ENCODE measurements at regions not wholly inside any gene's neighbourhood (a gene's known extent, or its start where the extent isn't known, plus 50 kb on each side); places are given as distances from the start of the nearest gene placed in this dataset.

DNA sequence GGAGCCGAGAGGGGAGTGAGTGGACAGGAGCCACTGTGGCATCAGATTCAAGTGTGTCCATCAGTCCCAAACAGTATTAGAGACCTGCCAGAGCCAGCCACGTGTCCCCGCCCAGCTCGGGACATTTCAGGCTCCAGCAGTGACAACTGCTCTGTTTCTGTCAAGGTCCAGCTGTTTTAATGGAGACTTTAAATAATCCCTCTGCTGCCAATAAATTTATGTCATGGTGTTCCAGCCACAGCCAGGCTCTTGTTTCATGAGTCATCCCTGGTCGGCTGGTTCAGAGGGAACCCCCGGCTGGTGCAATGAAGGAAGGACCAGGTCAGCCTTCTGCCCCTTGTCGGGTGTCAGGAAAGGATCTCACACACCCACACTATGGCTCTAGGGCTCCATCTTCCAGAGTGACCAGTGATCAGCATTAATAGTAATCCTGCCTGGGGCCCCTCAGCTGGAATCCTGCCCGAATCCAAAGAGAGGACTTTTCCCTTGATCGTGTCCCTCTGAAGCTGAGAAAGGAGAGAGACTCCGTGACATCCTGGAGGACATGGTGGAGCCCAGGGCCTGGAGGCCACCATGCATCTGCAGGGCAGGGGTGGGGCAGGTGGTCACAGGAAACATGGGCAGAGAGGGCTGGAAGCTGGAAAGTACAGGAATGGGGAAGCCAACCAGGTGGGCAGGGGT, 197.3 kb downstream of the MATN1 start:
- ChIA-PET CTCF (interaction anchor here (1.7 kb wide), 1 partner anchor 146 kb away, joined by 5 read pairs; no protein-coding TSS in a partner anchor), POLR2A (no interaction called here), RAD21 (ENCODE audit: low non-redundant PET in 1 of 2, low total read pairs in 2 of 2, uncharacterized antibody in 2 of 2, unreplicated experiment in 2 of 2) (no interaction called here)
- H3K36me3 ChIP-seq (ENCODE audit: control insufficient read depth in 1 of 2, insufficient read depth in 2 of 2, low read length in 2 of 2): no peaks in the 10 kb centered on the region
- no peak overlapping the region for H3K9ac ChIP-seq (ENCODE audit: low read length)
- H3K27me3 ChIP-seq (ENCODE audit: insufficient read depth, low read length): no peaks in the 10 kb centered on the region
- peak overlapping the region; percentile 26; the same call in 1 of the 2 replicates for H3K27ac ChIP-seq (ENCODE audit: low read depth, low read length)
- intact Hi-C loops (cut with micrococcal nuclease): no loop called here
- peaks cover 12 to 56% of the 10 kb centered on the region in 2 experiments for H3K4me1 ChIP-seq (ENCODE audit: control insufficient read depth in 1 of 2, insufficient read depth in 2 of 2, low read length in 2 of 2)
- H3K9me2 ChIP-seq (ENCODE audit: insufficient read depth): no peaks in the 10 kb centered on the region
- BruUV-seq (replicated peaks): no TSS peak
- H3K4me2 ChIP-seq (ENCODE audit: low read length): peak overlapping the region; percentile 66
- no peaks in the 10 kb centered on the region for H3K9me3 ChIP-seq (ENCODE audit: control insufficient read depth in 1 of 2, insufficient read depth in 1 of 2, low read depth in 1 of 2, low read length in 2 of 2)
- peak overlapping the region; percentile 51 for H2AFZ ChIP-seq (ENCODE audit: low read depth, low read length, poor library complexity, severe bottlenecking)
- no peaks in the 10 kb centered on the region for H3K79me2 ChIP-seq (ENCODE audit: insufficient read depth, low read length)
- H4K20me1 ChIP-seq (ENCODE audit: insufficient read depth): no peaks in the 10 kb centered on the region
- peak; percentile 90 for ATAC-seq
- TF ChIP-seq, protein P1, sequence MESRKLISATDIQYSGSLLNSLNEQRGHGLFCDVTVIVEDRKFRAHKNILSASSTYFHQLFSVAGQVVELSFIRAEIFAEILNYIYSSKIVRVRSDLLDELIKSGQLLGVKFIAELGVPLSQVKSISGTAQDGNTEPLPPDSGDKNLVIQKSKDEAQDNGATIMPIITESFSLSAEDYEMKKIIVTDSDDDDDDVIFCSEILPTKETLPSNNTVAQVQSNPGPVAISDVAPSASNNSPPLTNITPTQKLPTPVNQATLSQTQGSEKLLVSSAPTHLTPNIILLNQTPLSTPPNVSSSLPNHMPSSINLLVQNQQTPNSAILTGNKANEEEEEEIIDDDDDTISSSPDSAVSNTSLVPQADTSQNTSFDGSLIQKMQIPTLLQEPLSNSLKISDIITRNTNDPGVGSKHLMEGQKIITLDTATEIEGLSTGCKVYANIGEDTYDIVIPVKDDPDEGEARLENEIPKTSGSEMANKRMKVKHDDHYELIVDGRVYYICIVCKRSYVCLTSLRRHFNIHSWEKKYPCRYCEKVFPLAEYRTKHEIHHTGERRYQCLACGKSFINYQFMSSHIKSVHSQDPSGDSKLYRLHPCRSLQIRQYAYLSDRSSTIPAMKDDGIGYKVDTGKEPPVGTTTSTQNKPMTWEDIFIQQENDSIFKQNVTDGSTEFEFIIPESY (IDR thresholded peaks at IDR 0.05; ENCODE audit: extremely low read depth, insufficient replicate concordance, low read length): no peak
- TF ChIP-seq YY1 (IDR thresholded peaks at IDR 0.05; ENCODE audit: extremely low read depth, insufficient replicate concordance, low read depth, low read length) (peak; percentile 12), SP1 (IDR thresholded peaks at IDR 0.05; ENCODE audit: low read depth) (peak; percentile 65), POLR2AphosphoS5 (IDR thresholded peaks at IDR 0.05; ENCODE audit: low read depth, low read length) (peak; percentile 49), FOSL1 (IDR thresholded peaks at IDR 0.05; ENCODE audit: low read depth) (peak; percentile 85), SIN3A (IDR thresholded peaks at IDR 0.05; ENCODE audit: low read depth) (peak; percentile 97), CBX3 (IDR thresholded peaks at IDR 0.05; ENCODE audit: low read depth) (peak; percentile 64; the same call in 1 of the 2 replicates), ZFX (IDR thresholded peaks at IDR 0.05) (no peak), CEBPB (IDR thresholded peaks at IDR 0.05; ENCODE audit: low read depth) (peak; percentile 81), EZH2 (IDR thresholded peaks at IDR 0.05) (no peak), TCF7L2 (IDR thresholded peaks at IDR 0.05; ENCODE audit: borderline replicate concordance, extremely low read depth, insufficient read depth, insufficient read length) (peak; percentile 93), EGR1 (IDR thresholded peaks at IDR 0.05; ENCODE audit: low read depth) (peak; percentile 68), JUND (IDR thresholded peaks at IDR 0.05) (peak; percentile 87), SRF (IDR thresholded peaks at IDR 0.05; ENCODE audit: low read depth) (no peak), RAD21 (IDR thresholded peaks at IDR 0.05; ENCODE audit: low read depth) (peak; percentile 42; the same call in 1 of the 2 replicates)
- TF ChIP-seq, protein P2, sequence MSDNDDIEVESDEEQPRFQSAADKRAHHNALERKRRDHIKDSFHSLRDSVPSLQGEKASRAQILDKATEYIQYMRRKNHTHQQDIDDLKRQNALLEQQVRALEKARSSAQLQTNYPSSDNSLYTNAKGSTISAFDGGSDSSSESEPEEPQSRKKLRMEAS (IDR thresholded peaks at IDR 0.05): peak; percentile 89
- H3K4me3 ChIP-seq (replicated peaks in 1 of 2; ENCODE audit: low read depth in 1 of 2, low read length in 2 of 2): peak overlapping the region in 1 of 2 experiments; percentile 23; a peak in 2 of 4 replicates
- peak; percentile 79 for DNase-seq (ENCODE audit: low read depth, low spot score)

Data from HCT116 (cell line).